ENCODE measurements at regions not wholly inside any gene's neighbourhood (a gene's known extent, or its start where the extent isn't known, plus 50 kb on each side); places are given as distances from the start of the nearest gene placed in this dataset.

GRCh38 chr21:39065917-39066316, 117.3 kb downstream of the PSMG1 start:
- Histone ChIP-seq H3K4me1 (peaks cover 0 to 26% (median 15%) of the 10 kb centered on the region in 4 donors), H3K9me3 (peaks cover 0 to 4% (median 0%) of the 10 kb centered on the region in 3 donors), H3K4me3 (no peak overlapping the region), H3K36me3 (no peaks in the 10 kb centered on the region), H3K27ac (peak overlapping the region in 1 of 2 donors; percentile 62), H3K27me3 (no peaks in the 10 kb centered on the region)
- intact Hi-C loops (cut with DNase I; ENCODE audit: low total_unique reads) = no loop called here
- TF ChIP-seq CTCF (IDR thresholded peaks at IDR 0.05) = no peak
- DNase-seq = no peak

GRCh38 chr21:39064325-39065012, 118.8 kb downstream of the PSMG1 start:
- no peak for DNase-seq
- Histone ChIP-seq H3K4me1 (peaks cover 0 to 25% (median 15%) of the 10 kb centered on the region in 4 donors), H3K27me3 (no peaks in the 10 kb centered on the region), H3K36me3 (no peaks in the 10 kb centered on the region), H3K27ac (no peak overlapping the region), H3K9me3 (peaks cover 0 to 4% (median 0%) of the 10 kb centered on the region in 3 donors), H3K4me3 (no peak overlapping the region)
- intact Hi-C loops (cut with DNase I; ENCODE audit: low total_unique reads) = no loop called here
- no peak for TF ChIP-seq CTCF (IDR thresholded peaks at IDR 0.05)

DNA sequence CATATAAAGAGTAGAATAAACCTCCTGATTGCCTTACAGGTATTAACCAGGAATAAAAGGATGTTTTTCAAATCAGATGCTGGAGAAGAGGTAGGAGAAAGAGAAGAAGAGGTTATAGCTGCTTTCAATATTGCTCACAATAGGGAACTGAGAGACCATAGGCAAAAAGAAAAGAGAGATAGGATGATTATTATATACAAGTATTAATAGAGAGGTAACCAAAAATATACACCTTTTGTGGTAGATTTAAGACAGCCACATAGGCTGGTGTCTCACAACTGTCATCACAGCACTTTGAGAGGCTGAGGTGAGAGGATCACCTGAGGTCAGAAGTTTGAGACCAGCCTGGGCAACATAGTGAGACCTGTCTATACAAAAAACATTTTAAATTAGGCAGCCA, 119.7 kb downstream of the PSMG1 start:
- H3K4me3 ChIP-seq = no peak overlapping the region
- H3K9me3 ChIP-seq = peaks cover 0 to 4% (median 0%) of the 10 kb centered on the region in 3 donors
- no peak overlapping the region for H3K27ac ChIP-seq
- no peaks in the 10 kb centered on the region for H3K27me3 ChIP-seq
- no peaks in the 10 kb centered on the region for H3K36me3 ChIP-seq
- H3K4me1 ChIP-seq = peaks cover 0 to 25% (median 15%) of the 10 kb centered on the region in 4 donors
- DNase-seq = no peak
- intact Hi-C loops (cut with DNase I; ENCODE audit: low total_unique reads) = no loop called here
- TF ChIP-seq CTCF (IDR thresholded peaks at IDR 0.05) = no peak

DNA sequence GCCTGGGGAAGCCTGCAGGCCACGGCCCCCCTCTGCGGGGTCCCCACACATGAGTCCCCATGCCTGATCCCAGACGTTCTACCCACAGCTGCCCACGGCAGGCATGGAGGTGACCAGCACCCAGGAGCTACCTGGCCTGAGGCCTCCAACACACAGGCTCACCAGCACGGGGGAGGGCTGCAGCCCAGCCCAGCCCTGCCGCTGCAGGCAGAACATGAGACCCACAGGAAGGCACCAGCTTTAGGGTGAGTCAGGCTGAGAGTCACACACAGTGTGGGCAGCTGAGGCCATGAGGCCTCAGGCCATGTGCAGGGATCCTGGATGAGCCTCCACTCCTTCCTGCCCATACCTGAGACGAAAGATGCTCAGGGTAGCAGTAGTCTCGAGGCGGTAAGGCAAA, 121.1 kb downstream of the PSMG1 start:
- no peak for TF ChIP-seq CTCF (IDR thresholded peaks at IDR 0.05)
- intact Hi-C loops (cut with DNase I; ENCODE audit: low total_unique reads) = no loop called here

GRCh38 chr21:39061766-39062165, 121.5 kb downstream of the PSMG1 start:
- no peak for DNase-seq
- H3K9me3 ChIP-seq = peaks cover 0 to 4% (median 0%) of the 10 kb centered on the region in 3 donors
- no peak overlapping the region for H3K4me3 ChIP-seq
- no peaks in the 10 kb centered on the region for H3K27me3 ChIP-seq
- no peak for TF ChIP-seq CTCF (IDR thresholded peaks at IDR 0.05)
- H3K4me1 ChIP-seq = peaks cover 0 to 14% (median 6%) of the 10 kb centered on the region in 4 donors
- intact Hi-C loops (cut with DNase I; ENCODE audit: low total_unique reads) = no loop called here
- no peak overlapping the region for H3K27ac ChIP-seq
- no peaks in the 10 kb centered on the region for H3K36me3 ChIP-seq

More for the DNA sequence above, 121.1 kb downstream of the PSMG1 start:
- Histone ChIP-seq H3K27me3 (no peaks in the 10 kb centered on the region), H3K27ac (no peak overlapping the region), H3K36me3 (no peaks in the 10 kb centered on the region), H3K4me1 (peaks cover 0 to 18% (median 10%) of the 10 kb centered on the region in 4 donors), H3K9me3 (peaks cover 0 to 4% (median 0%) of the 10 kb centered on the region in 3 donors), H3K4me3 (no peak overlapping the region)
- DNase-seq = no peak
